Stimulated activated CD8-positive, alpha-beta memory T cell treated with anti-CD3 and anti-CD28 coated beads, Interleukin-4, amount 100 ng/mL, for 4 hours (primary cell): ENCODE measurements at regions not wholly inside any gene's neighbourhood (a gene's known extent, or its start where the extent isn't known, plus 50 kb on each side); places are given as distances from the start of the nearest gene placed in this dataset.
"Not testable (repeated sequence)": the region's sequence is repeated elsewhere in the genome, so short reads cannot be mapped to it uniquely, and the experiment has no call there.

Source experiments
- DNase-seq, 2 donors: peaks; one replicate each; pipeline ENCODE4 v3.0.0-alpha.2; 2020; ENCODE audit warnings: low read depth in 2 of 2, low spot score in 1 of 2

DNA sequence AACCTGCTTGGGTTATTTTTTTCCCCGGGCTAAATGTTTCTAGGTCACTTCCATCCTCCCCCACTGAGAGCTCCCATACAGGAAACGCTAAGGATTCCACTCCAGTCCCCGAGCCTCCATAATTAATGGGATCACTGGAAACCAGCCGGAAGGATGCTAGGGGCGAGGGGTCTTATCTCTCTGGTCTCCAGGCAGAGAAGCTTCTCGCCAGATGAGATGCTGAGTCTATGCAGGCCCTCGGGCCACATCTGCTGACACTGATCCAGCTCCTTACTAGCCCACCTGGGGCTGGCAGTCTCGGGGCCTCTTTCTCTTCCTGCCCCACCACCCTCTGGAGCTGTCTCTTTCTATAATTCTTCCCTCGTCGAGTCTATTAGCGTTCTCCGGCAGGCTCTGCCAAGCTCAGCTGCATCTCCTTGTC, 125.9 kb upstream of the SYT13 start:
- DNase-seq, result no peak

DNA sequence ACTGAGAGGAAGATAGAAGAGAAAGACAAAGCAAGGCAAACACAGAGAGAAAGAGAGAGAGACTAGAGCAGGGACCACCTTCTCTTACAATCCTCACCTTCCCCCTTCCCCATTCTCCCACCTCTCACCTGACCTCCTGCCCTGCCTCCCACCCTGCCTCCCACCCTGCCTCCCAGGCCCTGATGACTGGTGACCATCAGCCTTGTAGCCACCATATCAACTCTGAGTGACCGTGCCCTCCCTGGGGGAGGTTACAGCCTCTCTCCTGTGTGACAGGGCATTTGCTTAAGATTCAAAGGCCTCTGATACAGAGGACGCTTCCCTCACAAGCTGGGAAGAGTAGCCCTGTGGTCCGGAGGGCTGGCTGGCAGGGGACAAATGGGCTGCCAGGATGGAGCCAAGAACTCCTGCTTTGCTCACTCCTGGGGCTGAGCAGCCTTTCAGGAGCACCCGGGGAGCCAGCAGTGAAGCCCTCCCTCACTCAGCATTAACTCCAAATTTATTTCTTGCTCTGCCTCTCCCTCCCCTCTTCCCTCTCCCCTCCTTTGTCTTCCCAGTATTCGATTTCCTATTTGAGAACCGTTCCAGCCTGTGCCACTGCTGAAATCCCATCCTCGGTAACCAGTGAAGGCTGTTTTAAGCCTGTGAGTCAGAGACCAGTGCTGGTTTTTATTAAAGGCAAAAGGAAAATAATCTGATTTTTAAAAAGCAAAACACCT, 125.2 kb upstream of the SYT13 start:
- no peak for DNase-seq

DNA sequence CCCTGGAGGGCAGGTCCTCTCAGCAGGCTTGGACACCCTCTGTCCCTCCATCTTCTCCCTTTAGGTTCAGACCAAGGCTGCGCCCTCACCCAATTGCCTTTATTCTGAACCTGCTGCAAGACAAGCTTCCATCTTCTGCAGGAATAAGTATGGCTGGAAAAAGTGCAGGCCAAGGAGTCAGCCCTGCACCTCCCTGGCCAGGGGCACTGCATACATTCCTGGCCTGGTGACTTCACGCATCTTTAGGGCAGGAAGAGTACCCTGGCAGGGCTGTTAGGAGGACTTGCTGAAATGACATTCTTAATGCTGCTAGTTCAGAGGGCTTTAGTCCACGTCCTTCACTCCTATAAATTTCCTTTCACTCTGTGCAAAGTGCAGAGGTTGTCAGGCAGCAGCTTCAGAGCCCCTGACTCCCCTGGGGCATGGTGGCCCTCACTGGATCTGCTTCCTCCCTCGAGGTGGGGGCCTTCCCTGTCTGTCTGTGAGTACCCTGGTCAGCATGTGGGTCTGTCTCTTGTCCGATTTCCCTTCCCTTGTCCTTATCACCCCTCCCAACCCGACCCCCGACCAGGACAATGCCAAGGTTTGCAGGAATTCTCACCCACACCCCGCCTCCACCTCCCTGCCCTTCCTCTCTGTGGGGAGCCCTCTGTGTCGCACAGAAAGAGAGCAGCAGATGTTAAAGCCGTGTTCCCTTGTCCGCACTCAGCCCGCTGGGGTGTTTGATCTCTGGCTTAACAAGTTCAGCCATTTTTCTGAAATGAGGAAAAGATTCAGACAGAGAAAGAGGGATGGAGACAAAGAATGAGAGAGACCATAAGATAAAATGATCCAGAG, 124.5 kb upstream of the SYT13 start:
- DNase-seq, result no peak

DNA sequence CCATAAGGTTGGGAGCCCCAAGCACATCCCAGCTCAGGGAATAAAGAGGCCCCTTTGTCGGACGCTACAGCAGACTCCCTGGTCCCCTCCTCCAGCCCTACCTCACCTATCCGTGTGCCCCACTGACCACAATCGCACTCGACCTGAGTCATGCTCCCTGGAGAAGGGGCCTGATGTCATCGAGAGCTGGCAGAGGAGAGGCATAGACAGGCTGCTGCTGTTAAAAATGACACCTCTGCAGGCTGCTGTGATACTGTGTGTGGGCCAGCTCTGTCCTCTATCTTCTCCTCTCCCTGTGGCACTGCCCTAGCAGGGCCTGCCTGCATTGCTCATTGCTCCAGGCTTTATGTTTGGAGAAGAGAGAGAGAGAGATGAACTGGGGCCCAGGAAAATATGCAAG, 123.4 kb upstream of the SYT13 start:
- no peak for DNase-seq

DNA sequence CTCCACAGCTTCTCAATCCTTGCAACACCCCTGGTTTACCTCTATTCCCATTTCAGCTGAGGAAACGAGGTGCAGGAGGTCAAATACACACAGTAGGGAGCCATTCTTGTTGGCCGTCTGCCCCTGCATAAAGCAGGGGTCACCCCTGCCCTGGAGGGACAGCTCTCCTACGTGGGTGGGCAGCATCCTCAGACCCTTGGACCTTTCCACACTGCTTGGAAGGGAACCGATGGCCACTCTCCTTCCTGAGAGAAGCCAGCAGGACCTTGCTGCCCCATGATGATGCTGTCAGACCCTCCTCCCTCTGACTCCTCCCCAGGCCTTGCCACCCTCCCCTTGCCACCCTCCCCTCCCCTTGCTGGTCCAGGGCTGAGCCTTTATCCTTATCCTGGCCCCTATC, 121.1 kb upstream of the SYT13 start:
- DNase-seq, result no peak

DNA sequence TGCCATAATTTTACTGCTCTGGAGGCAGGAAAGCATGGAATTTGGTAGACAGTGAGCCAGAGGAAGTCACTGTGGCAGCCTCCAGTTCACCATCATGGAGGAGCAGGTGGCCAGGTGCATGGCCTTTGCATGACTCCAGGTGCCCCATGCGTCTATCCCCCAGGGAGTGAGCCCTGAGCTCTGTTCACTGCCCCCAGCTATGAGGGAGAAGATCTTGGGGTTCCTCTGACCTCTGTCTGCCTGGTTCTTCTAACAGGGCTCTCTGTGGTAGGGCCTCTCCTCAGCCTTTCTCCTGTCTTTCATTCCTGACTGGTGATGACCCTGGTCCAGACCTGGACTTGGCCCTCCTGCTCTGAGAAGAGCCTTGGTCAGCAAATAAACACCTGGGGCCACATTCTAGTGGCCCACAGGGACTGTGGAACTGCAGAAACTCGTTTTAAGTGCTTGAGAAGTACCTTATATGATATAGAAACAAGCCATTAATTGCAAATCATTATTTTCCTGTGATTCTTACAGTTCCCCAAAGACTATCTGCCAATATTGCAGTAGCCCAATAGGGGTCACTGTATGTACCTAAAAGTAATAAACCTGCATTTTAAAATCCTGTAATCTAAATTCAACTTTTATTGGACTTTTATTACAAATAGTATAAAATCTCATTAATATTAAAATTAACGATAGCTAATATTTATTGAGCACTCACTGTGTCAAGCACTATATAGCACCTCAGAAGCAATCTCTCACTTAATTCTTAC, 120.0 kb upstream of the SYT13 start:
- DNase-seq, result no peak

DNA sequence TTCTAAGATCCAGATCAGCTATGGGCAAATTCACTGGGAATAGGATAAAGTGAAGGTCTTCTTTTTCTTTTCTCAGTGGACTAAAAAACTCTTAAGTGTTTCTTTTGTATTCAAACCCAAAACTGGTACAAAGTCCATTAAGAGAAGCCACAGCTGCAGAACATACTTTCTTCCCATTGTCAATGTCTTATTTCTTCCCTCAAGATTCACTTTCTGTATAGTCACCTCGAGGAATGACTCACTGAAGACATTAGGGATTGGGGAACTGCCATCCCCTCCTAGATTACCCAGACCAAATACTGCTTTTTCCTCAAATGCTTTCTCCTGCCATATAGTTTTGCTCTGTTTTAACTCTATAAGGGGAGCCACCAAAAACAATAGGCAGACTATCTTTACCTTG, 117.4 kb upstream of the SYT13 start:
- DNase-seq, result not testable (repeated sequence)

DNA sequence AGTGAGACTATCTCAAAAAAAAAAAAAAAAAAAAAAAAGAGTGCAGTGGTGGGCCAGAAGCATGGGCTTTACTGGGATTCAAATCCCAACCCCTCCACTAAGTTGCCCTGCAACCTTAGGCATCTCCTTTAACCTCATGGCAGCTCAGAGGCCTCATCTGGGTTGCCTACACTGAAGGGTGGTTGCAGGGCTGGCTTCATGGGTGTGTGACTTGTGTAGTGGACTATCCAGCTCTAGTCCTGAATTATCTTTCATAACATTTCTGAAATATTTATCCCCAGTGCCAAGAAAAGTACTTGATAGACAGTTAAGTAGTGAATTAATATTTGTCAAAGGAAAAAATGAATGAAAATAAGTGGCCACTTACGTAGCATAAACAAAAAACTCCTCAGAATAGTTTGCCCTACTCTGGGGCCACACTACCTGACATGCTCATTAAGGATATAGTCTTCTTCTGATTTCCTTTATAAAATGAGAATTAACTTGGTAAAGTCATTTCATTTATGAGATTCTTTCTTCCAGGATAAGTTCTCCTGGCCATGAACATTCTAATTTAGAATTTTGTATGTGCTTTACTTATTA, 116.0 kb upstream of the SYT13 start:
- DNase-seq, result no peak

DNA sequence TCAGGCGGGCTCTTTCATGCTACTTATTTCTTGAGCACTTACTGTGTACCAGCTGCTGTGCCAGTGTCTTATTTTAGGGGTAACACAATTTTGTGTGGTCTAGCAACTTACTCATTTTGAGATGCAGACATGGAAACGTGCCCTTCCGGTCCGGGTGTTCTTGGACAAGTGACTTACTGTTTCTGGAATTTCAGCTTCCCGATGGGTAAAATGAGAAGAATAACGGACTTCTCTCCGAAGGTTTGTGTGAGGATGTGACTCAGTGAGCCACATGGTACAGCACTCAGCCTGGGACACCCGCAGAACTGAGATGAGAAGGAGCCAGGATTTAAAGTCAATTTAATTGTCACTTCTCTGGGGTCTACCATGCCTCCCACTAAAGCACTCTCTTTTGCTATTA, 114.5 kb upstream of the SYT13 start:
- DNase-seq, result no peak

DNA sequence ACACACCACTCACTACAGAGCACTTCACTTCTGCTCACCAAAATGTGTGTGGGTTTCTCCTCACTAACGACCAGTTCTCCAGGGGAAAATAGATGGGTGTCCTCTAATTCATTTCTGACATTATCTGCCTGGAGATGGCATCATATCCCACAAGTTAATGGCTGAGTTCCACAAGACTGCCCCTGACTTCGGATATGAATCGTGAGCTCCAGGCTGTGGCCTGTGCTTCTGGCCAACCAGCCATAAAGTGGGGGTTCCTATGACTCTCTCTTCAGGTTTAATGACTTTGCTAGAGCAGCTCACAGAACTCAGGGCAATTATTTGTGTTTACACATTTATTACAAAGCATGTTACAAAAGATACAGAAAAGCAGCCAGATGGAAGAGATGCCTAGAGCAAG, 113.0 kb upstream of the SYT13 start:
- no peak for DNase-seq

DNA sequence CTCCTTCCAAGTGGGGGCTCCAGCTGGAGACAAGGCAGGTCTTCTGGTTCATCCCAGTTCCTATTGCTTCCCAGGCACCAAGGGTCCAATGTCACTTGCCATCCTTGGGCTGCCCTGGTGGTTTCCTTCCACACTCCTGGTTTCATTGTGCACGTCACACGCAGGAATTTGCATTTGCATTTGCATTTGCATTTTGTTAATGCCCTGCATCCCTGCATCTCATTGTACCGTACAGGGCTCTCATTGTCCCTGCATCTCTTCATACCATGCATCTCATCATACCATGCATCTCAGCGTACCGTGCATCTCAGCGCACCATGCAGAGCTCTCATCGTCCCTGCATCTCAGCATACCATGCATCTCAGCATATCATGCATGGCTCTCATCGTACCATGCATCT, 112.2 kb upstream of the SYT13 start:
- no peak for DNase-seq

DNA sequence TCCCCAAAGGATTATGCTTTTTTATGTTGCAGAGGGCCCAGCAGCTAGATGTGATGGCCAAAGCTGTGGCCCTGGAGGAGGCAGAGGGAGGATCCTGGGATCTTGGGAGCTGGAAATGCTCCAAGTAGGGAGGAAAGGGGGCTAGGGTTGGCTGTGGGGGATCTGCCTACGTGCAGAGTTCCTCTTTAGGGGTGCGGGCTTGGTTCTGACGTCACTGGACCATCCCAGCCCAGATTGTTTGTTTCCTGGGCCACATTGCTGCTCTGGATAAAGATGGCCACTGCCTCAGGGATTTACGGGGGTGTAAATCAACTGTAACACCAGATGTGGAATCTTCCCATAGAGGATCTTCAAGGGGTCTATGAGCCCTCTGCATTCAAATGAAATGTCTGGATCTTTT, 110.3 kb upstream of the SYT13 start:
- no peak for DNase-seq

DNA sequence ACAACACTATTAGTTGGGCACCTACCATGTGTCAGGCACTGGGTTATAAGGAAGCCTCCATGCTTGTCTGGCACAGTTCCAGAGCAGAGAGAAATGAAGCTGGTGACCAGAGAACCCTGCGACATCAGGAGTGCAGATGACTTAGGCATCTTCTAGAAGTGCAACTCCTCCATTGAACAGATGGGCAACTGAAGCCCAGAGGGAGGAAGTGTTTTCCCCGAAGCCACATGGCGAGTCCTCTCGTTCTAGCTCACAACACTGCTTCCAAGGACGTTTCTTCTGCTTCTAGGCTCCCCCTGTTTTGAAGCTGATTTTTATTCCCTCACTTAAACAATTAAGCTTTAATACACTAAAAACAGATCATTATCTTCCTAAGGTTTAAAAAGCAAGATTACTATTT, 109.8 kb upstream of the SYT13 start:
- DNase-seq, result no peak

DNA sequence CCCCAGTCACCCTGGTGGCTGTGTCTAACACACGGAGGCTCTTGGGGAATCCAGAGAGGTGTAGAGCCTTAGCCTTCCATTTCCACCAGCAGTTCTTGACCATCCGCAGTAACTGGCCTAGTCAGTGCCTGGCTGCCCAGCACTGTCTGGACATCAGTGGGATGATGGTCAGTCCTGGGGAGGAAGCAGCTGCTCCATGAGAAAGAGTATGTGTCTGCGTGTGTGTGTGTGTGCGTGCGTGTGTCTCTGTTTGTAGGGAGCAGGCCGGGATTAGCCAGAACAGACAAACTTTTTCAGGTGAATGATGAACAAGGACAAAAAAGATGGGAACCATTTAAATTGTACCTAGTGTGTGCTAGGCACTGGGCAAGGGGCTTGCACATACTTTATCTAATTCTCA, 109.3 kb upstream of the SYT13 start:
- DNase-seq, result no peak

DNA sequence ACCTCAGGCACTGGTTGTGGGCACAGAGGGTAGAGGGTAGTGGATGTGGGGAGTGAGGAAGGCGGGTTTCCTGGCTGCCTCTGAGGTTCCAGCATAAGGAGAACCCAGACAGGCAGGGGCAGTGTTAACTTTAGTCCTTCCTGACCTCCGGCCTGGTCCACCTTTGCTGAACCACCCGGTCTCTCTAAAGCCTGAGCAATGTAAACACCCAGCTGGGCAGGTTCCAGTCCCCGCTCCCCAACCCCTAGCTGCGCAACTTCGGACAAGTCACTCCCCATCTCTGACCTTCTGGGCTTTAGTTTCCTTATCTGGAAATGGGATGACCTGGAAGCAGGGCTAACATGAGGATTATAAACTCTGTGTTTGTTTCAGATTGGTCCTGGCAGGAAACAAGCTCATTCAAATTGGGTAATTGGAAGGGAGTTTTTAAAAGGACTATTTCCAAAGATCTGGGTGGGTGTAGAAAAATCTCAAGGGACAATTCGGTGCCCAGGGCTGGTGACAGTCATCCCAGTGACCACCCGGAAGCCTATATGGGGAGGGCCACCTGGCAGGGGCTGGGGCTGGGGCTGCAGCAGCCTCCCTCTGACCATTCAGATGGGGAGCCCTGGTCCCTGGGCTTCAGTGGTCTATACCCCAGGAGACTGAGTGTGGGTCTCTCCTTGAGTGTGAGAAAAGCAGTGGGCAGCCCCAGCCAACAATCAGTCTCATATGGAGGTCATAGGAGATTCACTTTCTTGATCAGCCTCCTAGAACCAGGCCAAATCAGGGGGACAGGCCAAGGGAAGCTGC, 108.3 kb upstream of the SYT13 start:
- DNase-seq, result no peak

DNA sequence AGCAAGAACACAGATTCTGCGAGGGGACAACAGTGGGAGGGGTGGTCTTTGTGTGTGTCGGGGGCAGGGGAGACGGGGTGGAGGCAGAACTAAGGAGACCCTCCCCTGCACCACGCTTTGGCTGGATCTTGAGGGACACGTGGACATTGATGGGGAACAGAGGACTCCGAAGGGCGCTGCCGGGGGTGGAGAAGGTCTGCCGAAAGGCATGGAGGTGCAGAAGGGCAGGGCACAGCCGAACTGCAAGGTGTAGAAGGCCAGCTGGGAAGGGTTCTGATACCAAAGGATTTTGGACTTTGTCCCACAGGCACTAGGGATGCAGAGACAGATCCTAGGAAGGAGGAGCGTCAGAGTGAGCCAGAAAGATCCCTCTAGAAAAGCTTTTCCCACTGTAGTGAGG, 107.7 kb upstream of the SYT13 start:
- no peak for DNase-seq

DNA sequence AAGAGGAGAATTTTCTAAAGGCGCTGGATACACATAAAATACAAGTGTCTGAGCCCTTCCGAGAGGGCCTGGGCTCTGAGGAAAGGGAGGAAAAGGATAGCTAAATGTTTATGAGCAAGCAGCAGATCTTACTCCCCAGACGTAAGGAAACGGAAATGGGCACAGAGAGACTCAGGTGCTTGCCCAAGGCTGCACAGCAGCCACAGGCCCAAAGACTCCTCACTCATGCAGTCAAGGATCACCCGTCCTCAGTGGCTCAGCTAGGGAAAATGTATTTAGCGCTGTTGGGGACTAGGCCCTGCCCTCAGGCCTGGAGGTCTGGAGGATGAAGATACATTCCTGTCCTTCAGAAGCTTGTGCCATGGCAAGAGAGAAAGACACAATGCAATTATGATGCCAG, 107.2 kb upstream of the SYT13 start:
- DNase-seq, result no peak

DNA sequence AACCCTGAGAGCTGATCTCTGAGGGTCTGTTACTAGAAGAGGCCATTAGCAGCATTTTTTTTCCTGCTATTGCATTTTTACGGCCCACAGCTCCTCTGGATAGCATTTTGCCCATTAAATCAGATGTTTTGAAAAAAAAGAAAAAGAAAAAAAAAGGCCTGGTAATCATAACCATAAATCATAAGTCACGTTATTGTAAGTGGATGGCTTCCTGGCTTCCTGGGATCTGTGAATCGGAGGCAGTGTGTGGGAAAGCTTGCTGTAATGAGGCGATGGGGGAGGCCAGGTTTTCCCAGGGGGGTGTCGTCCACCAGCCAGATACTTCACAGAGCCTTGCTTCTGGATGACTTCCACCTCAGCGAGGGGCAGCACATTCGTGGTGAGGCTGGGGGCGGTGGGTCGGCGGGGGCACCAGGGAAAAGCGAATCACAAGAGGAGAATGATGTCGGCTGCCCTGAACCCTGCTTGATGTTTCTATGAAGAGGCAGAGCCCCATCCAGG, 106.5 kb upstream of the SYT13 start:
- DNase-seq, result no peak

DNA sequence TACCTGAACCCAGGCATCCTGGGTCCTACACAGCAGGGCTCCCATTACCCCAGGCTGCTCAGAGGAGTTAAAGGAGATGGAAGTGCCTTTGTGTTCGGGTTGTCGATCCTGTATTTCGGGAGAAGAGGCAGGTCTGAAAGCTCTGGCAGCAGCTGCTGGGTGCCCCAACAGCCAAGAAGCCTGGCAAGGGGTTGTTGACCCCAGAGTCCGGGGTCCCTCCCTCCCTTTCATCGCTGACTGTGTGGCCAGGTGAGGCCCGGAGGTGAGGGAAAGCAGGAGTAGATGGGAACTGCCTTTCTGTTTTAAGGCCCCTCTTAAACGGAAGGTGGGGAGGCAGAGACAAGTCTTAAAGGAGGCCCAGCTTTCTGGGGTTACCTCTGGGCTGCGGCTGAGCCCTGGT, 106.0 kb upstream of the SYT13 start:
- DNase-seq, result no peak

DNA sequence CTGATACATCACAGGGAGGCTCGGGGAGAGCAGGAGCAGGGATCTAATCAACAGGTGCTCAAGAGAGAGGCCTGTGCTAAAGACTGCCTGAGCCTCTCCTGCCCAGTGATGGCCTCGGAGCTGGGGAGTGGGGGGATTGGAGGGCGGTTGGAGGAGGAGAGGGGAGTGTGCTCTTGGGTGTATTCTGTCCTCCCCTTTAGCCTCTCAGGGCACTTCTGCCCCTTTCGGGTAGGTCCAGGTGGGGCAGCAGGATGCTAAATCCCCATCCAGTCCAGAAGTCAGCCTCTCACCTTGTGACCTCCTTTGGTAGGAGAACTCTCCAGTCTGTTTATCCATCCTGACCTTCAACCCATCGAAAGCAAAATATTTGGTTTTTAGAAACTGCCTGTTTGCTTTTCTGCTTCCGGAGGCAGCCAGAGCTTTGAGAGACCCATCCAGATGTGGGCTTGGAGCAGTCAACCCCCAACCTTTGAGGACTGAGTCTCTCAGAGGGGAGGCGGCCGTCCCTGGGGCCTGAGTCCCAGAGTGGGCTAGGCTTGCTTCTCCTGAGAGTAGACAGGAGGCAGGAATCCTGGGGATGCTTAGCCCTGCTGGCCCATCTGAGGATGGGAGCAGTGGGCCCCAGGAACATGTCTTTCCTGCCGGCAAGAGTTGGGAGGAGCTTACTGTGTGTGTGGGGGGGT, 105.2 kb upstream of the SYT13 start:
- DNase-seq, result no peak
